ENCODE measurements at regions not wholly inside any gene's neighbourhood (a gene's known extent, or its start where the extent isn't known, plus 50 kb on each side); places are given as distances from the start of the nearest gene placed in this dataset.

DNA sequence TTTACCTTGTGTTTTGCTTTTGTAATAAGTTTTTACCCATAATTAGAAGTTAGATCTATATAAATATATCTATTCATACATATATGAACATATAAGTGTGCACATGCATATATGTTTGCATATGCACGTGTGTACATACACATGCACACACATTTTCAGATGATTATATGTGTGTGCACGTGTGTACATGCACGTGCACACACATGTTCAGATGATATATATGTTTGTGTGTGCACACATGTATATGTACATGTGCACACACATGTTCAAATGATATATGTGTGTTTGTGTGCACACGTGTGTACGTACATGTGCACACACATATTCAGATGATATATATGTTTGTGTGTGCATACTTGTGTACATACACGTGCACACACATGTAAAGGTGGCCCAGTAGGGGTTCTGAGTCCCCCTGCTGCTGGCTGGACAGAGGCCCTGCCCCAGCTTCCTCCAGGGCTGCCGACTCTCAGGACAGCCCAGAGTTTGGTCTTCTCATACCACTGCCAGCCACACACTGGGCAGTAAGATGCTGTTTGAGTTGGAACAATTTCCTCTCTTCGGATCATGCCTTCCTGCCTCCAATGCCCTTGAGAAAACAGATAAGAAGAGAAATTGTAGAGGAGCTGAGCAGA is 252.3 kb upstream of the PPP2R2D start:
- Histone ChIP-seq H3K27me3 (peaks cover 44% of the 10 kb centered on the region), H3K36me3 (no peaks in the 10 kb centered on the region), H3K27ac (no peak overlapping the region), H3K4me1 (peaks cover 4% of the 10 kb centered on the region), H3K4me3 (no peak overlapping the region), H3K9me3 (no peaks in the 10 kb centered on the region)
- DNase-seq (ENCODE audit: low spot score in 2 of 2), result no peak
- WGBS, result 65% methylated on average over 8 of the region's 8 CpGs
- TF ChIP-seq POLR2AphosphoS5 (IDR thresholded peaks at IDR 0.05) (no peak), EP300 (IDR thresholded peaks at IDR 0.05) (no peak), POLR2A (IDR thresholded peaks at IDR 0.05) (no peak)
- TF ChIP-seq, protein P1, sequence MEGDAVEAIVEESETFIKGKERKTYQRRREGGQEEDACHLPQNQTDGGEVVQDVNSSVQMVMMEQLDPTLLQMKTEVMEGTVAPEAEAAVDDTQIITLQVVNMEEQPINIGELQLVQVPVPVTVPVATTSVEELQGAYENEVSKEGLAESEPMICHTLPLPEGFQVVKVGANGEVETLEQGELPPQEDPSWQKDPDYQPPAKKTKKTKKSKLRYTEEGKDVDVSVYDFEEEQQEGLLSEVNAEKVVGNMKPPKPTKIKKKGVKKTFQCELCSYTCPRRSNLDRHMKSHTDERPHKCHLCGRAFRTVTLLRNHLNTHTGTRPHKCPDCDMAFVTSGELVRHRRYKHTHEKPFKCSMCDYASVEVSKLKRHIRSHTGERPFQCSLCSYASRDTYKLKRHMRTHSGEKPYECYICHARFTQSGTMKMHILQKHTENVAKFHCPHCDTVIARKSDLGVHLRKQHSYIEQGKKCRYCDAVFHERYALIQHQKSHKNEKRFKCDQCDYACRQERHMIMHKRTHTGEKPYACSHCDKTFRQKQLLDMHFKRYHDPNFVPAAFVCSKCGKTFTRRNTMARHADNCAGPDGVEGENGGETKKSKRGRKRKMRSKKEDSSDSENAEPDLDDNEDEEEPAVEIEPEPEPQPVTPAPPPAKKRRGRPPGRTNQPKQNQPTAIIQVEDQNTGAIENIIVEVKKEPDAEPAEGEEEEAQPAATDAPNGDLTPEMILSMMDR (IDR thresholded peaks at IDR 0.05), result no peak

DNA sequence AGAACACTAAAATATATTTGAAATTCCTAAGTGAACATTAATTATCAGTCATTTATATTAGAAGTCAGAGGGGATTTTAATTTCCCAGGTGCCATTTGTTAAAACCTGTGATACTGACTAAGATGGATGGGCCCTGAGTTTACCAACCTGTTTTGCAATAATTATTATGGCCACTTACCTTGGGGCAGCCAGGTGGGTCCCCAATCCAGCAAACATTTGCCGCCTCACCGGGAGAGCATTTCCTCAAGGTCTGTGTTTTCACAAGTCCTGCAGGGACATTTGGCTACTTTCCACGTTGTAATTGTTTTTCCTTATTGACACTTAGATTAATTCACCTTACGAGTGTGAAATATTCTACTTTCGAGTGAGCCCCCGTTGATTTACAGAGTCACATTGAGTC is 251.2 kb upstream of the PPP2R2D start:
- Histone ChIP-seq H3K36me3 (no peaks in the 10 kb centered on the region), H3K9me3 (no peaks in the 10 kb centered on the region), H3K4me3 (no peak overlapping the region), H3K4me1 (peaks cover 4% of the 10 kb centered on the region), H3K27ac (no peak overlapping the region), H3K27me3 (peaks cover 46% of the 10 kb centered on the region)
- no peak for DNase-seq (ENCODE audit: low spot score in 2 of 2)
- TF ChIP-seq EP300 (IDR thresholded peaks at IDR 0.05), result no peak
- TF ChIP-seq POLR2AphosphoS5 (IDR thresholded peaks at IDR 0.05), result no peak
- TF ChIP-seq POLR2A (IDR thresholded peaks at IDR 0.05), result no peak
- TF ChIP-seq, protein P1 (IDR thresholded peaks at IDR 0.05), result no peak
- 72% methylated on average over 6 of the region's 6 CpGs for WGBS

DNA sequence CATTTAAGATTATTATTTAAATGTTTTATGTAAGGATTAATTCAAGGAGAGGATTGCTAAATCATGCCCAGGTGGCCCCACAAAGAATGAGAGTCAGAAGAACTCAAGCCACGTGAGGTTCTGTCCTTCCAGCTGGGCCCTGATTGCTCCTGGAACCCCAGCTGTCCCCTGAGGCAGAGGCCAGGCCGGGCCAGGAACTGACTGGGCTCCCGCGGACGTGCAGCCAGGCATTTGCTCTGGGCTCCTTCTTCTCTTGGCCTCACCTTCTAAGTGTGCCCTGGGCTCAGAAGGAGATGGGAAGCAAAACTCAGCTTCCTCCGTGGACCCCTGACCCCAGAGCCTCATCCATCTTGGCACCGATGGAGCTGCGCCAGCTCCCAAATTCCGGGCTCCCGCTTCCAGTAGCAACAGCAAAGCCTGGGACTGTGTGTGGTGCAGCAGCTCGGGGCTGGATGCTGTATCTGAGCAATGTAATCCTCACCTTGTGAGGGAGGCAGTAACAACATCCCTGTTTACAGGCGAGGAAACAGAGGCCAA is 250.6 kb upstream of the PPP2R2D start:
- peak in 1 of 2 donors; percentile 47 for DNase-seq (ENCODE audit: low spot score in 2 of 2)
- Histone ChIP-seq H3K27me3 (peaks cover 46% of the 10 kb centered on the region), H3K9me3 (no peaks in the 10 kb centered on the region), H3K36me3 (no peaks in the 10 kb centered on the region), H3K27ac (no peak overlapping the region), H3K4me1 (peaks cover 4% of the 10 kb centered on the region), H3K4me3 (no peak overlapping the region)
- TF ChIP-seq POLR2AphosphoS5 (IDR thresholded peaks at IDR 0.05) (no peak), POLR2A (IDR thresholded peaks at IDR 0.05) (no peak), EP300 (IDR thresholded peaks at IDR 0.05) (no peak)
- TF ChIP-seq, protein P1 (IDR thresholded peaks at IDR 0.05), result no peak
- 32% methylated on average over 7 of the region's 12 CpGs for WGBS

DNA sequence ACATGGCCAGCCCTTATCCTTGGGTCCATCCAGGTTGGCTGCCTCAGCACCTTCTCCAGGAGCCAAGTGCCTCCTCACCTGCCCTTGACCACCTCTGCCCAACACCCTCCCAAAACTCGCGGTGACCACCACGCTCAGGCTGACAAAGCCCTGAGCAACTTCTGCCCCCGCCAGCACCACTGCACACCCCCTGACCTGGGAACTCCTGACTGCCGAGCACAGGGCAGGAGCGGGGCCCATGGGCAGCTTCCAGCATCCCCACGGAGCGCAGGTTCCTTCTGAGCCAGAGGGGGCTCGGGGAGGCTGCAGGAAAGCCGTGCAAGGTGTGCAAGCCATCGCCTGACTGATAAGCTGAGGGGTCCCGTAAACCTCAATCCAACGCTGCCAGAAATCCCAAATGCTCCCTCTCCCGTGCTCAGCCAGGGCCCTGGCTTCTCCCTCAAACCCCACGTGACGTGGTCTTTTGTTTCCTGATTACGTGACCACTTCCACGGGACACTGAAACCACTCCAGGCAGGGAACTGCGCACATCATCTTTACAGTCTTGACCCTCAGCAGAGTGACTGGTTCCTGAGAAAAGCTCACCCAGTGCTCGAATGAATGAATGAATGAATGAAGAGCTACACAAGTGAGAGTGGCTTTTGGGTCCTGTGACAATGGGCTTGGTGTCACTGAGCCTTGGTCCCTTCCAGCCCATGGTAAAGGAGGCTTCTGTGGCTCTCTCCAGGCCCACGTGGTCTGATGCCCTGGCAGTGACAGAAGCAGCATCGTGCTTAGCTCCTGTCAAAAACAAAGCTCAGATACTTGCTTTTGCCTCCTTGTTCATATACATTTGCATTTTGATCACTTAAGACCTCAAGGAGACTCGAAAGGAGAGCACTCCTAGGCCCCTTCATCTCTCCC is 249.8 kb upstream of the PPP2R2D start:
- H3K27ac ChIP-seq, result no peak overlapping the region
- H3K4me1 ChIP-seq, result peaks cover 4% of the 10 kb centered on the region
- H3K27me3 ChIP-seq, result peaks cover 46% of the 10 kb centered on the region
- no peak for TF ChIP-seq EP300 (IDR thresholded peaks at IDR 0.05)
- no peaks in the 10 kb centered on the region for H3K36me3 ChIP-seq
- H3K9me3 ChIP-seq, result no peaks in the 10 kb centered on the region
- H3K4me3 ChIP-seq, result no peak overlapping the region
- 80% methylated on average over 21 of the region's 23 CpGs for WGBS
- DNase-seq (ENCODE audit: low spot score in 2 of 2), result peak in 1 of 2 donors; percentile 61

DNA sequence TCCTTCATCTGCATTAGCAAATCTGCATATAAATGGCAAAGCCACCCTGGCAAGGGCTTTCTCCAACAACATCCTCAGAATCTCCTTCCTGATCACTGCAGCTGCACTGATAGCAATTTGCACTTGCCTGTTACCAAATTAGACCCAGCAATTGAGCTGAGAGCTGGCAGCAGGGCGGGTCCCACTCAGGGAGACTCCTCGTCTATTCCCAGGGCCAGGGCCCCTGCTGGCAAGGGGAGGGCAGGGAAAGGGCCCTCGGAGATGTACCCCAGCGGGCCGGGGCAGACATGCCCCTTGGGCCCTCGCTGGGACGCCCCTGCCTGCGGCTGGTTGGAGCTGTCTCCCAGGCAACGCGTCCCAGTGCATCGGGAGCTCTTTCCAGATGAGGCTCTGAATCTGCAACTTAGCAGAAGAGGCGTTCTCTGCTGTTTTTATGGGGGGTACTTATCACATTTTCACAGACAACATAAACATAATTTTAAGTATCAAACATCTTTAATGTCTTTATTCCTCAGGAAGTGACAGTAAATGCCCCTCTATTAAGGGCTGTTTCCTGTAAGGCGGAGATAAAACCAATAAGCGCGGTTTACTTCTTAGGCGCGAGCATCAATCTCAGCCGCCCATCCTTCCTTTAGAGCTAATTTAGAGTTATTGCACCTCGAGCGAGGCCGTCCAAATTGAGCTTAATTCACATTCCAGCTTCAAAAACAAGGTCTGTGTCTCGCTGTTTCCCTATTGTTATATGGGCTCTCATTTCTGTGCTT is 249.0 kb upstream of the PPP2R2D start:
- Histone ChIP-seq H3K4me3 (no peak overlapping the region), H3K27me3 (peaks cover 42% of the 10 kb centered on the region), H3K36me3 (no peaks in the 10 kb centered on the region), H3K4me1 (peaks cover 4% of the 10 kb centered on the region), H3K9me3 (no peaks in the 10 kb centered on the region), H3K27ac (no peak overlapping the region)
- WGBS, result 13% methylated on average over 17 of the region's 22 CpGs
- TF ChIP-seq POLR2AphosphoS5 (IDR thresholded peaks at IDR 0.05) (no peak), EP300 (IDR thresholded peaks at IDR 0.05) (no peak), POLR2A (IDR thresholded peaks at IDR 0.05) (no peak)
- TF ChIP-seq, protein P1 (IDR thresholded peaks at IDR 0.05), result no peak
- DNase-seq (ENCODE audit: low spot score in 2 of 2), result peak; percentile 33 to 75

Measured in suprapubic skin (tissue), 4 donors.